GM12878 (cell line): ENCODE measurements at regions not wholly inside any gene's neighbourhood (a gene's known extent, or its start where the extent isn't known, plus 50 kb on each side); places are given as distances from the start of the nearest gene placed in this dataset.

Experiments used
- ATAC-seq: fragments of 200-7000 bp; cut with Tn5 transposase; 3 replicates; pipeline ENCODE4 v1.9.1; 2020; ENCODE audit warnings: mild to moderate bottlenecking, moderate library complexity
- BruUV-seq: library from RNA; stranded (reverse); fragments of 400-500 nt; replicated peaks from 2 replicates; lab custom pipeline; 2021; lab: Mats Ljungman, UMichigan
- CTCF ChIA-PET: fragments of 300-600 bp; sonication (Branson Sonifier 250); formaldehyde crosslinking; extraction: SDS; loops from one replicate; lab custom pipeline; 2021; ENCODE audit warnings: inconsistent platforms; lab: Yijun Ruan, JAX
- POLR2A ChIA-PET: fragments of 350-600 bp; formaldehyde crosslinking; extraction: SDS; loops from one replicate; lab custom pipeline; 2021; ENCODE audit warnings: inconsistent platforms; lab: Charles Lee
- RAD21 ChIA-PET: fragments of 300-600 bp; sonication (Branson Sonifier 250); formaldehyde crosslinking; loops from one replicate; lab custom pipeline; 2023; ENCODE audit warnings: antibody characterized with exemption; ENCODE audit not compliant: unreplicated experiment; lab: Charles Lee
- SMC1A ChIA-PET: fragments of 300-600 bp; sonication (Branson Sonifier 250); formaldehyde crosslinking; loops from one replicate; lab custom pipeline; 2023; ENCODE audit not compliant: unreplicated experiment, uncharacterized antibody; lab: Charles Lee
- DNase-seq: peaks from one replicate; pipeline ENCODE4 v3.0.0-alpha.2; 2011; ENCODE audit warnings: low read depth, low spot score
- FAIRE-seq: peaks from 3 replicates; lab custom pipeline; 2011; peaks lifted over from hg19 to GRCh38; lab: Jason Lieb, UNC
- H2AFZ ChIP-seq: 2 replicates; pipeline ENCODE4 v1.6.0; 2011; ENCODE audit warnings: low read depth, low read length, control low read depth; ENCODE audit not compliant: control insufficient read depth
- H3K27ac ChIP-seq: 2 replicates; pipeline ENCODE4 v1.5.1; 2011; ENCODE audit warnings: control low read depth; ENCODE audit not compliant: control insufficient read depth, insufficient read depth
- H3K27me3 ChIP-seq, 2 experiments: replicated peaks in 1 of 2; 2 replicates each; pipeline versions ENCODE4 v1.6.0 to v1.6.1; 2011; ENCODE audit warnings: low read length in 1 of 2; ENCODE audit not compliant: control insufficient read depth in 2 of 2, insufficient read depth in 2 of 2
- H3K36me3 ChIP-seq, 2 experiments: 2 replicates each; pipeline ENCODE4 v1.5.1; 2011; ENCODE audit warnings: low read length in 1 of 2; ENCODE audit not compliant: control insufficient read depth in 2 of 2, insufficient read depth in 2 of 2
- H3K4me1 ChIP-seq: 2 replicates; pipeline ENCODE4 v1.6.1; 2011; ENCODE audit warnings: mild to moderate bottlenecking, low read length, moderate library complexity, mixed read lengths; ENCODE audit not compliant: control insufficient read depth, insufficient read depth
- H3K4me2 ChIP-seq: 2 replicates; pipeline ENCODE4 v1.6.0; 2011; ENCODE audit warnings: control low read depth; ENCODE audit not compliant: control insufficient read depth, insufficient read depth
- H3K4me3 ChIP-seq: fragments of 200-600 bp; sonication (generic); 2 replicates; pipeline ENCODE4 v1.5.1; 2016
- H3K79me2 ChIP-seq: 2 replicates; pipeline ENCODE4 v1.6.0; 2011; ENCODE audit warnings: low read length; ENCODE audit not compliant: control insufficient read depth, insufficient read depth
- H3K9ac ChIP-seq: 2 replicates; pipeline ENCODE4 v1.8.0; 2011; ENCODE audit warnings: low read length, control low read depth, mixed read lengths; ENCODE audit not compliant: control insufficient read depth, insufficient read depth
- H3K9me3 ChIP-seq: replicated peaks from 3 replicates; pipeline ENCODE4 v1.5.1; 2011; ENCODE audit warnings: mild to moderate bottlenecking, low read length; ENCODE audit not compliant: control insufficient read depth, insufficient read depth
- H4K20me1 ChIP-seq: 2 replicates; pipeline ENCODE4 v1.6.0; 2011; ENCODE audit not compliant: control insufficient read depth, insufficient read depth
- BACH1 ChIP-seq: fragments of 450-650 bp; IDR thresholded peaks from 2 replicates; pipeline ENCODE4 v1.6.1; 2017; ENCODE audit warnings: mild to moderate bottlenecking, borderline replicate concordance
- BMI1 ChIP-seq: fragments of 450-650 bp; IDR thresholded peaks from 2 replicates; pipeline ENCODE4 v1.6.1; 2016; ENCODE audit warnings: mild to moderate bottlenecking, moderate library complexity, borderline replicate concordance
- DPF2 ChIP-seq: fragments of 450-650 bp; IDR thresholded peaks from 2 replicates; pipeline ENCODE4 v1.6.1; 2017; ENCODE audit warnings: mild to moderate bottlenecking
- E4F1 ChIP-seq: fragments of 450-650 bp; IDR thresholded peaks from 2 replicates; pipeline ENCODE4 v1.6.1; 2018; ENCODE audit warnings: borderline replicate concordance, mild to moderate bottlenecking; ENCODE audit not compliant: partially characterized antibody
- EED ChIP-seq: sonication (generic); IDR thresholded peaks from 2 replicates; pipeline ENCODE4 v1.6.1; 2016; ENCODE audit warnings: antibody characterized with exemption, low read depth
- FOXM1 ChIP-seq: IDR thresholded peaks from 2 replicates; pipeline ENCODE4 v1.6.1; 2012; ENCODE audit warnings: low read depth, mild to moderate bottlenecking, inconsistent platforms, low read length, moderate library complexity
- HDAC6 ChIP-seq: fragments of 200-600 bp; sonication (generic); IDR thresholded peaks from one replicate; pipeline ENCODE4 v1.8.0; 2017; ENCODE audit warnings: antibody characterized with exemption; ENCODE audit not compliant: unreplicated experiment
- PBX3 ChIP-seq: IDR thresholded peaks from 2 replicates; pipeline ENCODE4 v1.6.1; 2011; ENCODE audit warnings: mild to moderate bottlenecking, low read depth, low read length, moderate library complexity; ENCODE audit not compliant: insufficient replicate concordance
- RELB ChIP-seq: fragments of 450-650 bp; IDR thresholded peaks from 2 replicates; pipeline ENCODE4 v1.6.1; 2017; ENCODE audit warnings: low read depth, mild to moderate bottlenecking, moderate library complexity
- SMARCA5 ChIP-seq: fragments of 450-650 bp; IDR thresholded peaks from 2 replicates; pipeline ENCODE4 v1.6.1; 2017; ENCODE audit warnings: mild to moderate bottlenecking
- SPI1 ChIP-seq: IDR thresholded peaks from 2 replicates; pipeline ENCODE4 v1.6.1; 2011; ENCODE audit warnings: low read depth, mild to moderate bottlenecking, low read length, moderate library complexity, borderline replicate concordance; ENCODE audit not compliant: insufficient read depth
- WGBS: methylation state at CpG from one replicate; pipeline ENCODE4 v1.1.6; 2016; ENCODE audit warnings: low lambda C conversion rate; ENCODE audit not compliant: insufficient replicate concordance, insufficient coverage; ENCODE audit errors: missing lambda C conversion rate; 5-methylcytosine and 5-hydroxymethylcytosine counted together
- in situ Hi-C: fragments of 300-500 bp; cut with MboI; formaldehyde crosslinking; loops from 9 replicates; pipeline ENCODE4 v1.14.3; 2018; ENCODE audit warnings: mixed read lengths
- intact Hi-C: fragments of 100-400 bp; cut with micrococcal nuclease; formaldehyde crosslinking; loops from one replicate; pipeline ENCODE4 v1.14.2; 2022; ENCODE audit not compliant: unreplicated experiment

- no peak overlapping the region for H3K27ac ChIP-seq
These were observed 452.9 kb upstream of the CXADR start for GRCh38 chr21:17059936-17060335.

GRCh38 chr21:17066006-17066405, 446.8 kb upstream of the CXADR start:
- POLR2A ChIA-PET, result no interaction called here
- intact Hi-C loops, result no loop called here
- Histone ChIP-seq H3K36me3 (no peaks in the 10 kb centered on the region), H3K9ac (no peak overlapping the region), H3K27ac (no peak overlapping the region), H2AFZ (no peak overlapping the region), H3K4me1 (no peaks in the 10 kb centered on the region), H3K27me3 (no peaks in the 10 kb centered on the region), H3K4me3 (no peak overlapping the region), H3K79me2 (no peaks in the 10 kb centered on the region), H3K9me3 (no peaks in the 10 kb centered on the region), H3K4me2 (no peak overlapping the region), H4K20me1 (no peaks in the 10 kb centered on the region)
- in situ Hi-C loops, result no loop called here
- CTCF ChIA-PET, result no interaction called here
- no peak for FAIRE-seq
- SMC1A ChIA-PET, result no interaction called here
- no TSS peak for BruUV-seq
- ATAC-seq, result no peak
- RAD21 ChIA-PET, result no interaction called here
- no peak for DNase-seq
- TF ChIP-seq DPF2 (no peak), RELB (no peak), HDAC6 (no peak), E4F1 (no peak)

More at GRCh38 chr21:17059936-17060335, 452.9 kb upstream of the CXADR start:
- H3K27me3 ChIP-seq, result no peaks in the 10 kb centered on the region
- 0% methylated on average over 1 of the region's 1 CpG for WGBS
- H3K36me3 ChIP-seq, result no peaks in the 10 kb centered on the region
- H4K20me1 ChIP-seq, result no peaks in the 10 kb centered on the region
- POLR2A ChIA-PET, result no interaction called here
- H3K9me3 ChIP-seq, result no peaks in the 10 kb centered on the region; the same call in 2 of the 3 replicates
- RAD21 ChIA-PET, result no interaction called here
- DNase-seq (no peak), FAIRE-seq (no peak), ATAC-seq (no peak)
- no peak overlapping the region for H2AFZ ChIP-seq
- BruUV-seq, result no TSS peak
- SMC1A ChIA-PET, result no interaction called here
- H3K4me2 ChIP-seq, result no peak overlapping the region
- in situ Hi-C loops (no loop called here), intact Hi-C loops (no loop called here)
- H3K4me3 ChIP-seq, result no peak overlapping the region
- no peaks in the 10 kb centered on the region for H3K4me1 ChIP-seq
- TF ChIP-seq SMARCA5 (no peak), FOXM1 (no peak), BACH1 (no peak), BMI1 (no peak), SPI1 (no peak), EED (no peak), PBX3 (no peak)
- no peaks in the 10 kb centered on the region for H3K79me2 ChIP-seq
- CTCF ChIA-PET, result no interaction called here
- no peak overlapping the region for H3K9ac ChIP-seq
